Lower lobe of right lung (tissue), 2 donors: ENCODE measurements at regions not wholly inside any gene's neighbourhood (a gene's known extent, or its start where the extent isn't known, plus 50 kb on each side); places are given as distances from the start of the nearest gene placed in this dataset.
"Not testable (repeated sequence)": the region's sequence is repeated elsewhere in the genome, so short reads cannot be mapped to it uniquely, and the experiment has no call there.

Source experiments
- ATAC-seq, 2 donors: fragments of 200-7000 bp; cut with Tn5 transposase; one replicate each; pipeline ENCODE4 v1.9.1; 2020 to 2022; ENCODE audit warnings: mild to moderate bottlenecking in 2 of 2, moderate library complexity in 2 of 2
- DNase-seq: peaks from one replicate; pipeline ENCODE4 v3.0.0-alpha.2; 2020
- H3K27ac ChIP-seq: fragments of 200-600 bp; one replicate; pipeline ENCODE4 v1.8.0; 2022
- H3K27me3 ChIP-seq: fragments of 200-600 bp; one replicate; pipeline ENCODE4 v1.8.0; 2022; ENCODE audit warnings: low read depth
- H3K36me3 ChIP-seq: fragments of 200-600 bp; one replicate; pipeline ENCODE4 v1.8.0; 2022; ENCODE audit warnings: mild to moderate bottlenecking
- H3K4me1 ChIP-seq: fragments of 200-600 bp; one replicate; pipeline ENCODE4 v1.8.0; 2022
- H3K4me3 ChIP-seq: fragments of 200-600 bp; one replicate; pipeline ENCODE4 v1.8.0; 2022; ENCODE audit warnings: mild to moderate bottlenecking
- H3K9me3 ChIP-seq: fragments of 200-600 bp; one replicate; pipeline ENCODE4 v1.8.0; 2022
- intact Hi-C: fragments of 100-400 bp; cut with DNase I; formaldehyde crosslinking; loops from one replicate; pipeline ENCODE4 v1.11.0; 2022
- TF ChIP-seq, protein P1 (sequence below): fragments of 200-600 bp; IDR thresholded peaks from one replicate; pipeline ENCODE4 v1.8.0; 2022; ENCODE audit warnings: antibody characterized with exemption, mild to moderate bottlenecking
- donor health status: DM: no; HTN: yes; CAD: no; lungs with severe emphysema.

DNA sequence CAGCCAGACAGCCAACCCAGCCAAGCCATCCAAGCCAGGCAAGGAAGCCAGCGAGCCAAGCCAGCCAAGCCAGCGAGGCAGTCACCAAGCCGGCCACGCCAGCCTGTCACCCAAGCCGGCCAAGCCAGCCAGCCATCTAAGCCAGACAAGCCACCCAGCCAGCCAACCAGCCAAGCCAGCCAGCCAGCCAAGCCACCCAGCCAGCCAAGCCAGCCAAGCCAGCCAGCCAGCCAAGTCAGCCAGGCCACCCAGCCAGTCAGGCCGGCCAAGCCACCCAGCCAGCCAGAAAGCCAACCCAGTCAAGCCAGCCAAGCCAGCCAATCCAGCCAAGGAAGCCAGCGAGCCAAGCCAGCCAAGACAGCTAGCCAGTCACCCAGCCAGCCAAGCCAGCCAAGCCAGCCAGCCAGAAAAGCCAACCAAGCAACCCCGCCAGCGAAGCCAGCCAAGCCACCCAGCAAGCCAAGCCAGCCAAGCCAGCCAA is 201.2 kb downstream of the GOLGA6L6 start:
- no peak overlapping the region for H3K27ac ChIP-seq
- H3K36me3 ChIP-seq, result no peaks in the 10 kb centered on the region
- DNase-seq, result peak; percentile 91
- H3K4me3 ChIP-seq, result no peak overlapping the region
- H3K9me3 ChIP-seq, result peaks cover 10% of the 10 kb centered on the region
- ATAC-seq, result peak; percentile 58 to 67
- intact Hi-C loops, result no loop called here
- no peaks in the 10 kb centered on the region for H3K27me3 ChIP-seq
- H3K4me1 ChIP-seq, result no peaks in the 10 kb centered on the region
- TF ChIP-seq, protein P1, sequence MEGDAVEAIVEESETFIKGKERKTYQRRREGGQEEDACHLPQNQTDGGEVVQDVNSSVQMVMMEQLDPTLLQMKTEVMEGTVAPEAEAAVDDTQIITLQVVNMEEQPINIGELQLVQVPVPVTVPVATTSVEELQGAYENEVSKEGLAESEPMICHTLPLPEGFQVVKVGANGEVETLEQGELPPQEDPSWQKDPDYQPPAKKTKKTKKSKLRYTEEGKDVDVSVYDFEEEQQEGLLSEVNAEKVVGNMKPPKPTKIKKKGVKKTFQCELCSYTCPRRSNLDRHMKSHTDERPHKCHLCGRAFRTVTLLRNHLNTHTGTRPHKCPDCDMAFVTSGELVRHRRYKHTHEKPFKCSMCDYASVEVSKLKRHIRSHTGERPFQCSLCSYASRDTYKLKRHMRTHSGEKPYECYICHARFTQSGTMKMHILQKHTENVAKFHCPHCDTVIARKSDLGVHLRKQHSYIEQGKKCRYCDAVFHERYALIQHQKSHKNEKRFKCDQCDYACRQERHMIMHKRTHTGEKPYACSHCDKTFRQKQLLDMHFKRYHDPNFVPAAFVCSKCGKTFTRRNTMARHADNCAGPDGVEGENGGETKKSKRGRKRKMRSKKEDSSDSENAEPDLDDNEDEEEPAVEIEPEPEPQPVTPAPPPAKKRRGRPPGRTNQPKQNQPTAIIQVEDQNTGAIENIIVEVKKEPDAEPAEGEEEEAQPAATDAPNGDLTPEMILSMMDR, result no peak

DNA sequence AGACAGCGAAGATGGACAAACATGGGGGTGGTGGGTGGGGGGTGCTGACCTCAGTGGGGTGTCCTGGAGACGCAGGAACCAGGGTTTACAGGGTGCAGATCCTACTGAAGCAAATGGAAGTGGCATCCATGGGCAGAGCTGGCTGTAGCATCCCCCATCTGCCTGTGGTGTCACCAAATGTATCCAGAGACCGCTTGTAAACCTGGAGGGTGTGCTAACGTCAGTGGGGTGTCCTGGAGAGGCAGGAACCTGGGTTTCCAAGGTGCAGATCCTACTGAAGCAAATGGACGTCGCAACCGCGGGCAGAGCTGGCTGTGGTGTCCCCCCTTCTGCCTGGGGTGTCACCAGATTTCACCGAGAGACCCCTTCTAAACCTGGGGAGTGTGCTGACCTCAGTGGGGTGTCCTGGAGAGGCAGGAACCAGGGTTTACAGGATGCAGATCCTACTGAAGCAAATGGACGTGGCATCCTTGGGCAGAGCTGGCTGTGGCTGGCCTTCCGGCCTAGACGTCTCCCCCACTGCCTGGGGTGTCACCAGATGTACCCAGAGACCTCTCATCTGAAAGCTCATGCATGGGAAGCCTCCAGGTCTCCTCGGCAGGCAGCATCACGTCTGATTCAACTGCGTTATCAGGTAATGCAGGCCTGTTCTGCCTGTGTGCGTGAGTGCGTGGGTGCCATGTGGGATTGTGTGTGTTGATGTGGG is 202.4 kb downstream of the GOLGA6L6 start:
- H3K9me3 ChIP-seq, H3K4me3 ChIP-seq, H3K27ac ChIP-seq, H3K27me3 ChIP-seq, intact Hi-C loops, H3K36me3 ChIP-seq, H3K4me1 ChIP-seq, ATAC-seq, DNase-seq: not testable (repeated sequence)

DNA sequence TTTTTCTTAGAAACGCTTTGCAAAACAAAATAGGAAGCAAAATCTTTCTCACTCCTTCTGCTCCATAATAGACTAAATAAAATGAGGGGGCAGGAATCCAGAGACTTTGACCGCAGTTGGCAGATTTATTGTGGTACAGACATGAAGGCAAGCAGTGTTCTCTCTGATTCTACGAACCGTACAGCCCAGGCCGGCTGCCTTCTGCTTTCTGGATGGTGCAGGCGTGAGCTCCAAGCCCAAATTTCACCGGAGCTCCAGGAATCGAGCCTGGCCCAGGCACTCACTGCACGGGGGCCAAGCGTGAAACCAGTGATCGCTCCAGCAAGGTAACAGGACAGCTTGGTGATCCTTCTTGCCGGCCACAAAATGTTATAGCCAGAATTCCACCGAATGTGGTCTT is 202.9 kb downstream of the GOLGA6L6 start:
- H3K4me1 ChIP-seq, intact Hi-C loops, H3K27ac ChIP-seq, H3K36me3 ChIP-seq, DNase-seq, H3K27me3 ChIP-seq, H3K4me3 ChIP-seq, ATAC-seq, H3K9me3 ChIP-seq: not testable (repeated sequence)

DNA sequence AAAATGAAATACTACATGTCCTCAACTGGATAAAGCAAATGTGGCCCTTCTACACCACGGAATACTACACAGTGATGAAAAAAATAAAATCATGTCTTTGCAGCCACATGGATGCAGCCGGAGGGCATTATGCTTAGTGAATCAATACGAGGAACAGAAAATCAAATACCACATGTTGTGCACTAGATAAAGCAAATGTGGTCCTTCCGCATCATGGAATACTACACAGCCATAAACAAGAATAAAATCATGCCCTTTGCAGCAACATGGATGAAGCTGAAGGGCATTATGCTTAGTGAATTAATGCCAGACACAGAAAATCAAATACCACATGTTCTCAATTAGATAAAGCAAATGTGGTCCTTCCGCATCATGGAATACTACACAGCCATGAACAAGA is 204.4 kb downstream of the GOLGA6L6 start:
- H3K27ac ChIP-seq, H3K4me1 ChIP-seq, intact Hi-C loops, H3K4me3 ChIP-seq, H3K36me3 ChIP-seq, ATAC-seq, H3K9me3 ChIP-seq, H3K27me3 ChIP-seq, DNase-seq: not testable (repeated sequence)

DNA sequence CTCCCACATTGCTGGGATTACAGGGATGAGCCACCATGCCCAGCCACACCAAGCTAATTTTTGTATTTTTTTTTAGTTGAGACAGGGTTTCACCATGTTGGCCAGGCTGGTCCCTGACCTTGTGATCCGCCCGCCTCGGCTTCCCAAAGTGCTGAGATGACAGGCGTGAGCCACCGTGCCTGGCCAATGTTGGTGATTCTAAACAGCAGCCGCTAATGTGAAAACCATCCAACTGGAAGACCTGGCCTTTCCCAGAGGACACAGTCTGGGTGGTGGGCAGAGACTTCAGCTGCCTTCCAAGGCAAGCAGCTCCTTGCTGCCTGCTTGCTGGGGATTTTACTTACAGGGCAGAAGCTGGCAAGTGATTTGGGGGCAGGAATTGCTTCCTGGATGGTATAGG is 207.1 kb downstream of the GOLGA6L6 start:
- H3K27me3 ChIP-seq, DNase-seq, H3K4me3 ChIP-seq, H3K27ac ChIP-seq, intact Hi-C loops, H3K36me3 ChIP-seq, H3K9me3 ChIP-seq, ATAC-seq, H3K4me1 ChIP-seq: not testable (repeated sequence)

DNA sequence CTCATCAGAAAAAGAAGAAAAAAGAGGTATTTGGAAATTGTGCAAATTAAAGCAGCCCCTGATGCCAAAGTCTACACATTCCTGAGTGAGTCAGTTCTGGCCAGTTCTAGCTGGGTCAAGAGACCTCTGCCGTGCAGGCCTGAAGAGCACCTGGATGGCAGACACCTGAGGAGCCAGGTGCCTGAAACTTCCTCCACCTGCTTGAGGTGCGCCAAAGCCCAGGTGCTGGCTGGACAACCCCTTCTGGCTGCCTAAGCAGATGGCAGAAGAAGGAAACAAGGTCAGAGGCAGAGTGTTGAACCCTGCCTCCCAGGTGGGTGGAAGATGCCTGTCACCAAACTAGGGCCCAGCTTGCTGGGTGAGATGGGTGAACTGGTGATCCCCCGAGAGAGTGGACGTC is 215.8 kb downstream of the GOLGA6L6 start:
- H3K36me3 ChIP-seq, H3K9me3 ChIP-seq, ATAC-seq, H3K4me3 ChIP-seq, H3K27ac ChIP-seq, intact Hi-C loops, H3K4me1 ChIP-seq, H3K27me3 ChIP-seq, DNase-seq: not testable (repeated sequence)

DNA sequence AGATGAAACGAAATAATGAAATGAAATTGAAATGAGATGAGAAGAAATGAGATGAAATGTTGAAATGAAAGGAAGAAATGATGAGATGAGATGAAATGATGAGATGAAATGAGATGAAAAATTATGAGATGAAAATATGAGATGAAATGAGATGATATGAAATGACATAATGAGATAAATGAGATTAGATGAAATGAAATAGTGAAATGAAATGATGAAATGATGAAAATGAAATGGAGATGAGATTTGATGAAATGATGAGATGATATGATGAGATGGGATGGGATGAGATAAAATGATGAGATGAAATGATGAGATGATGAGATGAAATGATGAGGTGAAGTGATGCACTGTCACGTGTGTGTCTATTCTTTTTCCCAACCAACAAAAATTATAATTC is 224.5 kb downstream of the GOLGA6L6 start:
- H3K36me3 ChIP-seq, H3K4me3 ChIP-seq, DNase-seq, ATAC-seq, H3K27me3 ChIP-seq, H3K9me3 ChIP-seq, H3K27ac ChIP-seq, H3K4me1 ChIP-seq, intact Hi-C loops: not testable (repeated sequence)

DNA sequence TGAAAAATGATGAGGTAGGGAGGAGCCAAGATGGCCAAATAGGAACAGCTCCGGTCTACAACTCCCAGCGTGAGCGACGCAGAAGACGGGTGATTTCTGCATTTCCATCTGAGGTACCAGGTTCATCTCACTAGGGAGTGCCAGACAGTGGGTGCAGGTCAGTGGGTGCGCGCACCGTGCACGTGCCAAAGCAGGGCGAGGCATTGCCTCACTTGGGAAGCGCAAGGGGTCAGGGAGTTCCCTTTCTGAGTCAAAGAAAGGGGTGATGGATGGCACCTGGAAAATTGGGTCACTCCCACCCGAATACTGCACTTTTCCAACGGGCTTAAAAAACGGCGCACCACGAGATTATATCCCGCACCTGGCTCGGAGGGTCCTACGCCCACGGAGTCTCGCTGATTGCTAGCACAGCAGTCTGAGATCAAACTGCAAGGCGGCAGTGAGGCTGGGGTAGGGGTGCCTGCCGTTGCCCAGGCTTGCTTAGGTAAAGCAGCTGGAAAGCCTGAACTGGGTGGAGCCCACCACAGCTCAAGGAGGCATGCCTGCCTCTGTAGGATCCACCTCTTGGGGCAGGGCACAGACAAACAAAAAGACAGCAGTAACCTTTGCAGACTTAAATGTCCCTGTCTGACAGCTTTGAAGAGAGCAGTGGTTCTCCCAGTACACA is 230.5 kb downstream of the GOLGA6L6 start:
- H3K4me1 ChIP-seq, H3K9me3 ChIP-seq, DNase-seq, intact Hi-C loops, H3K4me3 ChIP-seq, H3K36me3 ChIP-seq, H3K27ac ChIP-seq, H3K27me3 ChIP-seq, ATAC-seq: not testable (repeated sequence)

DNA sequence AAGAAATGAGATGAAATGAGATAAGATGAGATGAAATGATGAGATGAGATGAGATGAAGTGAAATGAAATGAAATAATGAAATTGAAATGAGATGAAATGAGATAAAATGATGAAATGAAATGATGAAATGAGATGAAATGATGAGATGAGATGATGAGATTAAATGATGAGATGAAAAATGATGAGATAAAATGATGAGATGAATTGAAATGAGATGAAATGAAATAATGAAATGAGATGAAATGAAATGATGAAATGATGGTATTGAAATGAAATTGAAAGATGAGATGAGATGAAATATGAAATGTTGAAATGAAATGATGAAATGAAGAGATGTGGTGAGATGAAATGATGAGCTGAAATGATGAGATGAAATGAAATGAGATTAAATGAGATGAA is 231.0 kb downstream of the GOLGA6L6 start:
- ATAC-seq (no peak), DNase-seq (no peak)
- Histone ChIP-seq H3K9me3 (no peaks in the 10 kb centered on the region), H3K27me3 (no peaks in the 10 kb centered on the region), H3K4me1 (no peaks in the 10 kb centered on the region), H3K36me3 (no peaks in the 10 kb centered on the region), H3K4me3 (no peak overlapping the region), H3K27ac (no peak overlapping the region)
- intact Hi-C loops, result no loop called here
- TF ChIP-seq, protein P1, result no peak

DNA sequence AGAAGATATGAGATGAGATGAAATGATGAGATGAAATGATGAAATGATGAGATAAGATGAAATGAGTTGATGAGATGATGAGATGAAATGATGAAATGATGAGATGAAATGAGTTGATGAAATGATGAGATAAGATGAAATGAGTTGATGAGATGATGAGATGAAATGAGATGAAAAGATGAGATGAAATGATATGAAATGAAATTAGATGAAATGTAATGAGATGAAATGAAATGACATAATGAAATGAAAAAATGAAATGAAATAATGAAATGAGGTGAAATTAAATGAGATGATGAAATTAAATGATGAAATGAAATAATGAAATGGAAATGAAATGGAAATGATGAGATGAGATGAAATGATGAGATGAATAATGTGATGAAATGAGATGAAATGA is 231.6 kb downstream of the GOLGA6L6 start:
- H3K36me3 ChIP-seq, DNase-seq, H3K27ac ChIP-seq, H3K9me3 ChIP-seq, H3K27me3 ChIP-seq, H3K4me1 ChIP-seq, intact Hi-C loops, ATAC-seq, H3K4me3 ChIP-seq: not testable (repeated sequence)

DNA sequence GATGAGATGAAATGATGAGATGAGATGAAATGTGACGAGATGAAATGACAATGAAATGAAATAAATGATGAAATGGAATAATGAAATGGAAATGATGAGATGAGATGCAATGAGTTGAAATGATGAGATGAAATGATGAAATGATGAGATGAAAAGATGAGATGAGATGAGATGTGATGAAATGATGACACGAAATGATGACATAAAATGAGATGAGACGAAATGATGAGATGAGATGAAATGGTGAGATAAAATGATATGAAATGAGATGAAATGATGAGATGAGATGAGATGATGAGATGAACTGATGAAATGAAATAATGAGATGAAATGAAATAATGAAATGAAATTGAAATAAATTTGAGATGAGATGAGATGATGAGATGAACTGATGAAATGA is 232.2 kb downstream of the GOLGA6L6 start:
- H3K27ac ChIP-seq, intact Hi-C loops, H3K4me1 ChIP-seq, DNase-seq, H3K4me3 ChIP-seq, ATAC-seq, H3K27me3 ChIP-seq, H3K36me3 ChIP-seq, H3K9me3 ChIP-seq: not testable (repeated sequence)
